ENCODE measurements at regions not wholly inside any gene's neighbourhood (a gene's known extent, or its start where the extent isn't known, plus 50 kb on each side); places are given as distances from the start of the nearest gene placed in this dataset.

- TF ChIP-seq GATA2 (IDR thresholded peaks at IDR 0.05; ENCODE audit: insufficient read depth, insufficient read length, low read depth, low read length) (no peak), CTCF (IDR thresholded peaks at IDR 0.05; ENCODE audit: extremely low read depth in 1 of 2, insufficient read depth in 1 of 2, low read depth in 1 of 2, low read length in 2 of 2) (no peak), POLR2A (IDR thresholded peaks at IDR 0.05; ENCODE audit: low read depth, low read length) (no peak), FOS (IDR thresholded peaks at IDR 0.05; ENCODE audit: borderline replicate concordance, insufficient read depth, low read length) (no peak), JUN (IDR thresholded peaks at IDR 0.05; ENCODE audit: borderline replicate concordance, insufficient read depth, insufficient read length, low read depth) (no peak), POLR2AphosphoS5 (IDR thresholded peaks at IDR 0.05; ENCODE audit: insufficient read depth, low read depth, low read length) (no peak), MAX (IDR thresholded peaks at IDR 0.05; ENCODE audit: insufficient read depth, insufficient read length) (no peak), EZH2 (IDR thresholded peaks at IDR 0.05; ENCODE audit: borderline replicate concordance, low read depth, low read length, severe bottlenecking) (no peak), MYC (IDR thresholded peaks at IDR 0.05; ENCODE audit: low read depth, low read length) (no peak)
- FAIRE-seq (no peak), DNase-seq (ENCODE audit: low read depth, low spot score) (no peak)
- H3K9me1 ChIP-seq (replicated peaks; ENCODE audit: control insufficient read depth, extremely low read depth, insufficient read depth, low read length), result no peaks in the 10 kb centered on the region
- no peak overlapping the region for H3K9ac ChIP-seq (replicated peaks; ENCODE audit: extremely low read depth, insufficient read depth, low read length)
- no peak overlapping the region for H3K4me2 ChIP-seq (ENCODE audit: insufficient read depth, low read length)
- dilution Hi-C loops (cut with MboI; ENCODE audit: extremely low pct_ligation_motif_present, low sequenced_read_pairs) (no loop called here), intact Hi-C loops (cut with micrococcal nuclease) (no loop called here)
- H3K4me3 ChIP-seq (replicated peaks in 1 of 3; ENCODE audit: insufficient read depth in 1 of 3, low read depth in 1 of 3, low read length in 3 of 3), result no peak overlapping the region
- no peaks in the 10 kb centered on the region for H3K36me3 ChIP-seq (ENCODE audit: control insufficient read depth in 2 of 2, extremely low read depth in 1 of 2, insufficient read depth in 2 of 2, low read length in 2 of 2)
- BruUV-seq (replicated peaks), result no TSS peak
- no peaks in the 10 kb centered on the region for H3K9me3 ChIP-seq (replicated peaks; ENCODE audit: control insufficient read depth, insufficient read depth, low read length)
- no peaks in the 10 kb centered on the region for H3K79me2 ChIP-seq (ENCODE audit: control insufficient read depth, insufficient read depth, low read length)
- H3K27ac ChIP-seq (ENCODE audit: insufficient read depth, low read depth, low read length), result no peak overlapping the region
- H4K20me1 ChIP-seq (replicated peaks; ENCODE audit: control insufficient read depth, extremely low read depth, insufficient read depth, low read length), result no peaks in the 10 kb centered on the region
- H2AFZ ChIP-seq (ENCODE audit: low read depth, low read length), result no peak overlapping the region
- H3K4me1 ChIP-seq (ENCODE audit: control insufficient read depth, extremely low read depth, insufficient read depth, low read length), result no peaks in the 10 kb centered on the region
- H3K27me3 ChIP-seq (ENCODE audit: control insufficient read depth in 2 of 2, insufficient read depth in 2 of 2, low read length in 2 of 2), result no peaks in the 10 kb centered on the region
- POLR2A ChIA-PET, result no interaction called here
- CTCF ChIA-PET, result no interaction called here
Observed at GRCh38 chr3:182179631-182180030, 467.9 kb downstream of the SOX2 start.
